Neural progenitor cell (in vitro differentiated cells): ENCODE measurements at regions not wholly inside any gene's neighbourhood (a gene's known extent, or its start where the extent isn't known, plus 50 kb on each side); places are given as distances from the start of the nearest gene placed in this dataset.

ENCODE experiments used
- DNase-seq: peaks from one replicate; pipeline ENCODE4 v3.0.0-alpha.2; 2016; ENCODE audit warnings: low spot score
- H2AFZ ChIP-seq: fragments of 200-600 bp; sonication (generic); replicated peaks from 2 replicates; pipeline ENCODE4 v1.6.1; 2016; ENCODE audit warnings: antibody characterized with exemption
- H3F3A ChIP-seq: fragments of 200-600 bp; sonication (generic); 2 replicates; pipeline ENCODE4 v1.6.1; 2016; ENCODE audit warnings: antibody characterized with exemption, low read depth
- H3K27ac ChIP-seq: fragments of 200-600 bp; sonication (generic); 2 replicates; pipeline ENCODE4 v1.5.1; 2016; ENCODE audit warnings: mild to moderate bottlenecking
- H3K27me3 ChIP-seq: fragments of 200-600 bp; sonication (generic); 2 replicates; pipeline ENCODE4 v1.6.1; 2016; ENCODE audit warnings: mild to moderate bottlenecking, moderate library complexity
- H3K36me3 ChIP-seq: fragments of 200-600 bp; sonication (generic); 2 replicates; pipeline ENCODE4 v1.5.1; 2016
- H3K4me1 ChIP-seq: fragments of 200-600 bp; sonication (generic); 2 replicates; pipeline ENCODE4 v1.6.1; 2016; ENCODE audit warnings: mixed run types
- H3K4me2 ChIP-seq: fragments of 200-600 bp; sonication (generic); 2 replicates; pipeline ENCODE4 v1.6.1; 2016
- H3K4me3 ChIP-seq: fragments of 200-600 bp; sonication (generic); 2 replicates; pipeline ENCODE4 v1.5.1; 2016
- H3K79me2 ChIP-seq: fragments of 200-600 bp; sonication (generic); 2 replicates; pipeline ENCODE4 v1.6.1; 2016; ENCODE audit warnings: low read depth
- H3K9ac ChIP-seq: fragments of 200-600 bp; sonication (generic); 2 replicates; pipeline ENCODE4 v1.6.1; 2016
- H3K9me3 ChIP-seq: fragments of 200-600 bp; sonication (generic); 2 replicates; pipeline ENCODE4 v1.5.1; 2016; ENCODE audit warnings: low read depth
- H4K20me1 ChIP-seq: fragments of 200-600 bp; sonication (generic); 2 replicates; pipeline ENCODE4 v1.6.1; 2016; ENCODE audit warnings: low read depth
- H3K27ac Mint-ChIP-seq: 3 replicates; pipeline ENCODE4 v1.8.0; 2021; ENCODE audit warnings: mixed read lengths
- H3K27me3 Mint-ChIP-seq: 2 replicates; pipeline ENCODE4 v1.8.0; 2022; ENCODE audit warnings: low read depth, mild to moderate bottlenecking, inconsistent platforms, moderate library complexity, mixed read lengths; ENCODE audit not compliant: insufficient read depth
- H3K36me3 Mint-ChIP-seq: 3 replicates; pipeline ENCODE4 v1.8.0; 2021; ENCODE audit warnings: mixed read lengths
- H3K4me1 Mint-ChIP-seq: 3 replicates; pipeline ENCODE4 v1.8.0; 2021; ENCODE audit warnings: mixed read lengths
- H3K4me3 Mint-ChIP-seq: 3 replicates; pipeline ENCODE4 v1.8.0; 2021; ENCODE audit warnings: mild to moderate bottlenecking, moderate library complexity, mixed read lengths
- H3K9me3 Mint-ChIP-seq: 3 replicates; pipeline ENCODE4 v1.8.0; 2020; ENCODE audit warnings: mixed read lengths
- CTCF ChIP-seq: fragments of 200-600 bp; sonication (generic); IDR thresholded peaks from 2 replicates; pipeline ENCODE4 v1.5.1; 2017; ENCODE audit warnings: antibody characterized with exemption, mild to moderate bottlenecking
- EZH2 ChIP-seq: fragments of 200-600 bp; sonication (generic); IDR thresholded peaks from 2 replicates; pipeline ENCODE4 v1.6.1; 2017; ENCODE audit warnings: antibody characterized with exemption, mild to moderate bottlenecking, moderate library complexity
- EZH2phosphoT487 ChIP-seq: fragments of 200-600 bp; sonication (generic); IDR thresholded peaks from 2 replicates; pipeline ENCODE4 v1.6.1; 2017; ENCODE audit warnings: antibody characterized with exemption

GRCh38 chr11:106475181-106475580 lies 397.7 kb downstream of the AASDHPPT start:
- no peak overlapping the region for H3K9ac ChIP-seq
- Mint-ChIP-seq H3K4me3 (no peak overlapping the region), H3K4me1 (no peaks in the 10 kb centered on the region), H3K9me3 (no peaks in the 10 kb centered on the region), H3K27me3 (no peaks in the 10 kb centered on the region), H3K27ac (no peak overlapping the region), H3K36me3 (no peaks in the 10 kb centered on the region)
- H4K20me1 ChIP-seq, result no peaks in the 10 kb centered on the region
- H3K36me3 ChIP-seq, result no peaks in the 10 kb centered on the region
- peaks cover 12% of the 10 kb centered on the region for H3K4me1 ChIP-seq
- DNase-seq, result no peak
- no peaks in the 10 kb centered on the region for H3K79me2 ChIP-seq
- H2AFZ ChIP-seq, result no peak overlapping the region
- H3K9me3 ChIP-seq, result no peaks in the 10 kb centered on the region
- TF ChIP-seq CTCF, result no peak
- TF ChIP-seq EZH2phosphoT487, result no peak
- TF ChIP-seq EZH2, result no peak
- no peaks in the 10 kb centered on the region for H3F3A ChIP-seq
- H3K4me3 ChIP-seq, result no peak overlapping the region
- no peak overlapping the region for H3K4me2 ChIP-seq
- no peak overlapping the region for H3K27ac ChIP-seq
- H3K27me3 ChIP-seq, result no peaks in the 10 kb centered on the region

GRCh38 chr11:106477776-106478175 lies 400.3 kb downstream of the AASDHPPT start:
- Histone ChIP-seq H3K4me2 (no peak overlapping the region), H2AFZ (no peak overlapping the region), H3F3A (no peaks in the 10 kb centered on the region), H3K27ac (no peak overlapping the region), H4K20me1 (no peaks in the 10 kb centered on the region), H3K9ac (no peak overlapping the region), H3K27me3 (no peaks in the 10 kb centered on the region), H3K79me2 (no peaks in the 10 kb centered on the region), H3K4me1 (peaks cover 19% of the 10 kb centered on the region), H3K36me3 (no peaks in the 10 kb centered on the region), H3K4me3 (no peak overlapping the region), H3K9me3 (no peaks in the 10 kb centered on the region)
- no peak for TF ChIP-seq CTCF
- TF ChIP-seq EZH2phosphoT487, result no peak
- TF ChIP-seq EZH2, result no peak
- Mint-ChIP-seq H3K27me3 (no peaks in the 10 kb centered on the region), H3K9me3 (no peaks in the 10 kb centered on the region), H3K27ac (no peak overlapping the region), H3K4me3 (no peak overlapping the region), H3K4me1 (peaks cover 13% of the 10 kb centered on the region), H3K36me3 (no peaks in the 10 kb centered on the region)
- no peak for DNase-seq

GRCh38 chr11:106479646-106480045 lies 402.2 kb downstream of the AASDHPPT start:
- peaks cover 26% of the 10 kb centered on the region for H3K4me1 ChIP-seq
- no peaks in the 10 kb centered on the region for H3K79me2 ChIP-seq
- H3K4me3 ChIP-seq, result no peak overlapping the region
- no peaks in the 10 kb centered on the region for H3K27me3 ChIP-seq
- H3K36me3 ChIP-seq, result no peaks in the 10 kb centered on the region
- H3K4me1 Mint-ChIP-seq, result peaks cover 22% of the 10 kb centered on the region
- no peak overlapping the region for H3K4me3 Mint-ChIP-seq
- no peaks in the 10 kb centered on the region for H3F3A ChIP-seq
- H3K4me2 ChIP-seq, result no peak overlapping the region
- no peak overlapping the region for H3K27ac ChIP-seq
- no peaks in the 10 kb centered on the region for H3K36me3 Mint-ChIP-seq
- H3K9ac ChIP-seq, result no peak overlapping the region
- DNase-seq, result no peak
- H3K27ac Mint-ChIP-seq, result no peak overlapping the region
- no peaks in the 10 kb centered on the region for H3K9me3 ChIP-seq
- H3K27me3 Mint-ChIP-seq, result no peaks in the 10 kb centered on the region
- TF ChIP-seq CTCF, result no peak
- no peak for TF ChIP-seq EZH2phosphoT487
- TF ChIP-seq EZH2, result no peak
- peak overlapping the region; percentile 4 for H2AFZ ChIP-seq
- H3K9me3 Mint-ChIP-seq, result no peaks in the 10 kb centered on the region
- no peaks in the 10 kb centered on the region for H4K20me1 ChIP-seq
